Upper lobe of left lung (tissue), 6 donors: ENCODE measurements at regions not wholly inside any gene's neighbourhood (a gene's known extent, or its start where the extent isn't known, plus 50 kb on each side); places are given as distances from the start of the nearest gene placed in this dataset.

Experiments
- ATAC-seq, 2 donors: fragments of 200-7000 bp; cut with Tn5 transposase; one replicate each; pipeline ENCODE4 v1.9.1; 2022; ENCODE audit warnings: mild to moderate bottlenecking in 2 of 2, moderate library complexity in 2 of 2; ENCODE audit not compliant: low FRiP score in 2 of 2
- DNase-seq, 2 donors: peaks; one replicate each; pipeline ENCODE4 v3.0.0-alpha.2; 2019 to 2020
- H3K27ac ChIP-seq, 4 donors: fragments of 200-600 bp; sonication (generic); one replicate each; pipeline ENCODE4 v1.5.1; 2016 to 2019
- H3K27me3 ChIP-seq, 4 donors: fragments of 200-600 bp; sonication (generic); one replicate each; pipeline ENCODE4 v1.5.1; 2017 to 2019
- H3K36me3 ChIP-seq, 4 donors: fragments of 200-600 bp; sonication (generic); one replicate each; pipeline ENCODE4 v1.5.1; 2016 to 2019
- H3K4me1 ChIP-seq, 4 donors: fragments of 200-600 bp; sonication (generic); one replicate each; pipeline ENCODE4 v1.5.1; 2018 to 2019
- H3K4me3 ChIP-seq, 4 donors: fragments of 200-600 bp; sonication (generic); one replicate each; pipeline ENCODE4 v1.5.1; 2017 to 2019; ENCODE audit warnings: mild to moderate bottlenecking in 2 of 4, moderate library complexity in 1 of 4
- H3K9me3 ChIP-seq, 4 donors: fragments of 200-600 bp; sonication (generic); one replicate each; pipeline ENCODE4 v1.5.1; 2018 to 2019
- CTCF ChIP-seq, 6 experiments: fragments of 450-650 bp in 4 of 6; fragments of 200-600 bp in 2 of 6; sonication (generic) in 2 of 6; IDR thresholded peaks; one replicate each; pipeline ENCODE4 v1.5.1; 2016 to 2019; ENCODE audit warnings: antibody characterized with exemption in 6 of 6
- EP300 ChIP-seq, 4 donors: sonication (generic); formaldehyde crosslinking; IDR thresholded peaks; one replicate each; pipeline ENCODE4 v1.5.1; 2017; ENCODE audit warnings: antibody characterized with exemption in 4 of 4, control low read depth in 2 of 4
- POLR2A ChIP-seq, 4 donors: fragments of 450-650 bp; IDR thresholded peaks; one replicate each; pipeline ENCODE4 v1.5.1; 2016 to 2017; ENCODE audit warnings: antibody characterized with exemption in 4 of 4, mild to moderate bottlenecking in 2 of 4
- POLR2AphosphoS5 ChIP-seq, 2 donors: sonication (generic); formaldehyde crosslinking; IDR thresholded peaks; one replicate each; pipeline ENCODE4 v1.5.1; 2017; ENCODE audit warnings: antibody characterized with exemption in 2 of 2
- WGBS, 2 donors: methylation state at CpG; one replicate each; pipeline ENCODE4 v1.1.5; 2017 to 2018; 5-methylcytosine and 5-hydroxymethylcytosine counted together
- donor health status: DM: no; HTN: no; CAD: no; lungs with moderate emphysema.
- donor health status: DM: no; HTN: yes; CAD: no; lungs with severe emphysema.

GRCh38 chr5:113969901-113970300 is 392.0 kb upstream of the KCNN2 start:
- no peaks in the 10 kb centered on the region for H3K9me3 ChIP-seq
- TF ChIP-seq CTCF (IDR thresholded peaks at IDR 0.05) = no peak
- TF ChIP-seq POLR2AphosphoS5 (IDR thresholded peaks at IDR 0.05) = no peak
- TF ChIP-seq POLR2A (IDR thresholded peaks at IDR 0.05) = no peak
- TF ChIP-seq EP300 (IDR thresholded peaks at IDR 0.05) = no peak
- H3K36me3 ChIP-seq = no peaks in the 10 kb centered on the region
- no peaks in the 10 kb centered on the region for H3K27me3 ChIP-seq
- no peaks in the 10 kb centered on the region for H3K4me1 ChIP-seq
- no peak overlapping the region for H3K27ac ChIP-seq
- DNase-seq (no peak), ATAC-seq (no peak)
- H3K4me3 ChIP-seq = no peak overlapping the region

- WGBS, 2 donors = 46 to 66% methylated on average over 1 of the region's 1 CpG
- Histone ChIP-seq H3K27ac (no peak overlapping the region), H3K4me1 (no peaks in the 10 kb centered on the region), H3K36me3 (no peaks in the 10 kb centered on the region), H3K27me3 (no peaks in the 10 kb centered on the region), H3K4me3 (no peak overlapping the region), H3K9me3 (no peaks in the 10 kb centered on the region)
- TF ChIP-seq CTCF (IDR thresholded peaks at IDR 0.05) (no peak), EP300 (IDR thresholded peaks at IDR 0.05) (no peak), POLR2AphosphoS5 (IDR thresholded peaks at IDR 0.05) (no peak), POLR2A (IDR thresholded peaks at IDR 0.05) (no peak)
- no peak for DNase-seq
- ATAC-seq = no peak
Measured at GRCh38 chr5:113971454-113971853, 390.4 kb upstream of the KCNN2 start.

GRCh38 chr5:113974976-113975375 is 386.9 kb upstream of the KCNN2 start:
- Histone ChIP-seq H3K36me3 (no peaks in the 10 kb centered on the region), H3K27me3 (no peaks in the 10 kb centered on the region), H3K4me3 (no peak overlapping the region), H3K9me3 (no peaks in the 10 kb centered on the region), H3K27ac (no peak overlapping the region), H3K4me1 (no peaks in the 10 kb centered on the region)
- WGBS, 2 donors = 96% methylated on average over 1 of the region's 1 CpG
- ATAC-seq (no peak), DNase-seq (no peak)
- TF ChIP-seq POLR2A (IDR thresholded peaks at IDR 0.05) (no peak), POLR2AphosphoS5 (IDR thresholded peaks at IDR 0.05) (no peak)

GRCh38 chr5:113984928-113985327 is 376.9 kb upstream of the KCNN2 start:
- H3K4me3 ChIP-seq = no peak overlapping the region
- ATAC-seq = no peak
- WGBS, 2 donors = 46 to 58% methylated on average over 2 of the region's 2 CpGs
- no peaks in the 10 kb centered on the region for H3K4me1 ChIP-seq
- no peak for TF ChIP-seq CTCF (IDR thresholded peaks at IDR 0.05)
- no peak for TF ChIP-seq POLR2A (IDR thresholded peaks at IDR 0.05)
- TF ChIP-seq POLR2AphosphoS5 (IDR thresholded peaks at IDR 0.05) = no peak
- TF ChIP-seq EP300 (IDR thresholded peaks at IDR 0.05) = no peak
- no peaks in the 10 kb centered on the region for H3K9me3 ChIP-seq
- H3K36me3 ChIP-seq = no peaks in the 10 kb centered on the region
- no peaks in the 10 kb centered on the region for H3K27me3 ChIP-seq
- DNase-seq = no peak
- no peak overlapping the region for H3K27ac ChIP-seq

GRCh38 chr5:113985505-113985904 is 376.4 kb upstream of the KCNN2 start:
- H3K27ac ChIP-seq = no peak overlapping the region
- WGBS, 2 donors = 78 to 81% methylated on average over 4 of the region's 4 CpGs
- no peak overlapping the region for H3K4me3 ChIP-seq
- DNase-seq (no peak), ATAC-seq (no peak)
- no peaks in the 10 kb centered on the region for H3K9me3 ChIP-seq
- H3K4me1 ChIP-seq = no peaks in the 10 kb centered on the region
- no peaks in the 10 kb centered on the region for H3K27me3 ChIP-seq
- no peaks in the 10 kb centered on the region for H3K36me3 ChIP-seq
- TF ChIP-seq CTCF (IDR thresholded peaks at IDR 0.05) (no peak), EP300 (IDR thresholded peaks at IDR 0.05) (no peak), POLR2A (IDR thresholded peaks at IDR 0.05) (no peak), POLR2AphosphoS5 (IDR thresholded peaks at IDR 0.05) (no peak)
